ENCODE measurements at regions not wholly inside any gene's neighbourhood (a gene's known extent, or its start where the extent isn't known, plus 50 kb on each side); places are given as distances from the start of the nearest gene placed in this dataset.

GRCh38 chr2:133919285-133919684, 334.6 kb upstream of the MGAT5 start:
- Histone ChIP-seq H3K79me2 (replicated peaks; ENCODE audit: insufficient read depth) (no peaks in the 10 kb centered on the region), H2AFZ (no peak overlapping the region), H3K4me2 (no peak overlapping the region), H3K27me3 (ENCODE audit: insufficient read depth) (no peaks in the 10 kb centered on the region), H4K20me1 (replicated peaks; ENCODE audit: insufficient read depth) (no peaks in the 10 kb centered on the region), H3K4me1 (ENCODE audit: insufficient read depth) (no peaks in the 10 kb centered on the region), H3K4me3 (no peak overlapping the region), H3K36me3 (ENCODE audit: insufficient read depth) (no peaks in the 10 kb centered on the region), H3K9me2 (ENCODE audit: insufficient read depth) (0 out of 2 replicates have a peak, but pooled peaks cover 3% of the 10 kb centered on the region), H3K27ac (ENCODE audit: low read depth) (no peak overlapping the region), H3F3A (replicated peaks; ENCODE audit: low read depth) (no peaks in the 10 kb centered on the region)
- H3K4me1 Mint-ChIP-seq = no peaks in the 10 kb centered on the region
- DNase-seq (ENCODE audit: low spot score) (no peak), ATAC-seq (no peak)
- H3K27me3 Mint-ChIP-seq (ENCODE audit: insufficient read depth, low read depth, poor library complexity) = no peaks in the 10 kb centered on the region
- no peaks in the 10 kb centered on the region for H3K9me3 Mint-ChIP-seq
- TF ChIP-seq POLR2AphosphoS5 (IDR thresholded peaks at IDR 0.05; ENCODE audit: low read depth) = no peak
- no peak for TF ChIP-seq JUNB (IDR thresholded peaks at IDR 0.05; ENCODE audit: unreplicated experiment)
- TF ChIP-seq CREB1 (CRISPR knock-in tag; IDR thresholded peaks at IDR 0.05; ENCODE audit: low read depth) = no peak
- no peak overlapping the region for H3K27ac Mint-ChIP-seq
- H3K4me3 Mint-ChIP-seq = no peak overlapping the region
- no peaks in the 10 kb centered on the region for H3K36me3 Mint-ChIP-seq (ENCODE audit: low read depth)

- Mint-ChIP-seq H3K27me3 (ENCODE audit: insufficient read depth, low read depth, poor library complexity) (no peaks in the 10 kb centered on the region), H3K36me3 (ENCODE audit: low read depth) (no peaks in the 10 kb centered on the region), H3K4me3 (no peak overlapping the region), H3K9me3 (no peaks in the 10 kb centered on the region), H3K4me1 (no peaks in the 10 kb centered on the region), H3K27ac (no peak overlapping the region)
- Histone ChIP-seq H3K4me1 (ENCODE audit: insufficient read depth) (no peaks in the 10 kb centered on the region), H3K4me2 (no peak overlapping the region), H2AFZ (no peak overlapping the region), H3K36me3 (ENCODE audit: insufficient read depth) (no peaks in the 10 kb centered on the region), H4K20me1 (replicated peaks; ENCODE audit: insufficient read depth) (no peaks in the 10 kb centered on the region), H3K79me2 (replicated peaks; ENCODE audit: insufficient read depth) (no peaks in the 10 kb centered on the region), H3K9me2 (ENCODE audit: insufficient read depth) (peaks cover 5% of the 10 kb centered on the region; the same call in 1 of the 2 replicates), H3K27ac (ENCODE audit: low read depth) (no peak overlapping the region), H3K27me3 (ENCODE audit: insufficient read depth) (no peaks in the 10 kb centered on the region), H3F3A (replicated peaks; ENCODE audit: low read depth) (no peaks in the 10 kb centered on the region), H3K4me3 (no peak overlapping the region)
- ATAC-seq (no peak), DNase-seq (ENCODE audit: low spot score) (no peak)
- no peak for TF ChIP-seq REST (IDR thresholded peaks at IDR 0.05; ENCODE audit: unreplicated experiment)
- TF ChIP-seq EZH2 (IDR thresholded peaks at IDR 0.05; ENCODE audit: low read depth, unreplicated experiment) = no peak
- TF ChIP-seq CREB1 (CRISPR knock-in tag; IDR thresholded peaks at IDR 0.05; ENCODE audit: low read depth) = no peak
- no peak for TF ChIP-seq POLR2AphosphoS5 (IDR thresholded peaks at IDR 0.05; ENCODE audit: low read depth)
- TF ChIP-seq EZH2phosphoT487 (IDR thresholded peaks at IDR 0.05; ENCODE audit: unreplicated experiment) = no peak
- no peak for TF ChIP-seq NANOG (IDR thresholded peaks at IDR 0.05; ENCODE audit: borderline replicate concordance)
- TF ChIP-seq ZNF462 (CRISPR knock-in tag; IDR thresholded peaks at IDR 0.05) = no peak
- no peak for TF ChIP-seq ZNF114 (CRISPR knock-in tag; IDR thresholded peaks at IDR 0.05)
- no peak for TF ChIP-seq ETS1 (IDR thresholded peaks at IDR 0.05)
- TF ChIP-seq ZNF331 (CRISPR knock-in tag; IDR thresholded peaks at IDR 0.05; ENCODE audit: low read depth) = no peak
Measured at GRCh38 chr2:133927894-133928293, 326.0 kb upstream of the MGAT5 start.

Data from GM23338 (cell line).